ENCODE measurements at regions not wholly inside any gene's neighbourhood (a gene's known extent, or its start where the extent isn't known, plus 50 kb on each side); places are given as distances from the start of the nearest gene placed in this dataset.

DNA sequence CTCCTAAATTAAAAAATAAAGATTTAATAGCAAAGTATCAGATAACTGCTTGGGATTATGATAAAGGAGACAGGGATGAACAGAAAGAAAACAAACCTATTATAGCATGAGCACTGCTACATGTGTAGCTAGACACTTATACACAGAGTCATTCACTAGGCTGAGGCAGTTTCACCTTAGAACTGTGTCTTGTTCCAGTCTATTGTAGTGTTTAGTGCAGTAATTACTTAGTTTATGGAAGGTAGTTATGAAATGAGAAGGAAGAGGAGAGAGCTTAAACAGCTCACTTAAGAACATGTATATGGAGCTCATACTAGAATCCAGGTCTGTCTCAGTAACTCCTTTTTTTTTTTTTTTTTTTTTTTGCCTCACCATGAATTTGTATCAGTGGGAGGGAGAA is 441.4 kb downstream of the PDCD6IP start:
- no peak for DNase-seq (ENCODE audit: low read depth)

DNA sequence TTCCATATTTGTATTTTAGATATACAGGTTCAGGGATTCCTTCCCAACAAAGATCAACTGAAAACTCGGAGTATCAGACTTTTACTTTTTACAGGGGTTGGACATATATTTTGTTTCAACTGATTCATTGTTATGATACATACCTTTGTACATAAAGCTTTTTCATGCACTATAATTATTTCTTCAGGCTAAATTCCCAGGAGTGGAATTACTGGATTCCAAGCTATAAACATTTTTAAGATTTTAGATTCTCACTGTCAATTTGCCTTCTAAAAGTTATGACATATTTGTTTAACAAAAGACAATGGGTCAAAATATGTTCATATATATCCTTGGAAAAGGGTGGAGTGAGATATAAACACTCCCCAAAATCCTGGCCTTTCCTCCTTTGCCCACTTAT is 449.0 kb downstream of the PDCD6IP start:
- DNase-seq (ENCODE audit: low read depth): no peak

DNA sequence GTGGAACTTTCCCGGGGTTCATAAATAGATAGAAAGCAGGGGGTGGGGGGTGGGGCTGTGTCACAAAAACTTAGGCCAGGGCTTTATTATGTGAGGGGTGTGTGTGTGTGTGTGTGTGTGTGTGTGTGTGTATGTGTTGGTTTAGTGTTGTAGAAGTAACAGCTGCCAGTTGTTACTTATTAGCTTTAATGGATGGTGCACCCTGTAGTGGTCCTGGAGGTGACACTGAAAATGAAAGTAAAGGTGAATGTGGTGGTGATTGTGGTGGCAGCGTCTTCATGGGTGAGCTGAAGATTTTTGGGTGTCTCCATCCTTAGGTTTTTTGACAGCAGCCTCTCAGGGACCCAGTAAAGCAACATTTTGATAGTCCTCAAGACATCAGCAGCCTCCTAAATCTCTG is 449.9 kb downstream of the PDCD6IP start:
- DNase-seq (ENCODE audit: low read depth): no peak

DNA sequence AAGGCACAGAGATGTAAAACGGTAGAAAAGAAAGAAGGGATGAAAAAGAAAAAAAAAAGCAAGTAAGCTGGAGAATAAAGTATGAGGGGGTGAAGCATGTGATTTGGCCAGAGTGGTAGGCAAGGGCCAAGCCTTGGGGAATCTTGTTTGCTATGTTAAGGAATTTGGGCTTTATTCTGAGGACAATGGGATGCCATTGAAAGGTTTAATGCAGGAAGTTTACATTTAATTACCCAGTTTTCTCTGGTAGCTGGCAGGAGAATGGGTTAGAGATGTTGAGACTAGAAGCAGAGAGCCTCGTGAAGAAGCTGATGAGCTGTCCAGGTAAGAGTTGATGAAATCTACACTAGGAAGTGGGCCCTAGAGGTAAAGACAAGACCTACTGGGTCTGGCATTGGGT is 455.9 kb downstream of the PDCD6IP start:
- no peak for DNase-seq (ENCODE audit: low read depth)

GRCh38 chr3:34256021-34256420 is 457.6 kb downstream of the PDCD6IP start:
- no peak for DNase-seq (ENCODE audit: low read depth)

- no peak for DNase-seq (ENCODE audit: low read depth)
Observed at GRCh38 chr3:34256791-34257190, 458.4 kb downstream of the PDCD6IP start.

DNA sequence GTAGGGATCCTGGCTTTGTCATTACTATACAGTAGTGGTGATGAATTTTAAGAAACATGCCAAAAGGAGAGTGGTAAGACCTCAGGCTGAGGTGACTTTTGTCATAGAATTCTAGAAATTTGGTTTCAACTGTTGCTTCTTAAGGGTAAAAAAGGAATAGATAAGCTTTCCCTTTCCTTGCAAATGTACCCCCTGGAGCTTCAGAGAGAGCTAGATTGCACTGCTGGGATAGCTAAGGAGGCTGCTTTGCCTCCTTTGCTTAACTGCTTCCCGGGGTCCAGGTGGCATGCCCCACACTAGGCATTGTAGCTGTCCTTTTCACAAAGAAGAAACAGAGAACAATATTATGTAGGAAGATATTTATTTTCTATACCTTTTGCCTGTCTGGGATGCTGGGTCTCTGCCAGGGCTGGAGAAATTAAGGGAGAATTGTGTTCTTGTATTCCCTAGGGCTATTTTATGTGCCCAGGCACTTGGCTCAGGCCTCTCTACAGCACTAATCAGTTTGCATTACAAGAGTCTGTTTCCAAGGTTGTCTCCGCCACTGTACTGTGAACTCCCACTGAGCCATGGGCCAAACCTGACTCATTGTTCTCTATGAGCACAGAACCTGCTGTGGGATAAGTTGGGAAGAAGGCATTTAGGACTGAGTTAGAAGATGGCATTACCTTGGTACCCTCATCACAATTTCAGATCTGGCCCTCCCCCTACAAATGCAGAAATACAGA is 460.0 kb downstream of the PDCD6IP start:
- DNase-seq (ENCODE audit: low read depth): no peak

DNA sequence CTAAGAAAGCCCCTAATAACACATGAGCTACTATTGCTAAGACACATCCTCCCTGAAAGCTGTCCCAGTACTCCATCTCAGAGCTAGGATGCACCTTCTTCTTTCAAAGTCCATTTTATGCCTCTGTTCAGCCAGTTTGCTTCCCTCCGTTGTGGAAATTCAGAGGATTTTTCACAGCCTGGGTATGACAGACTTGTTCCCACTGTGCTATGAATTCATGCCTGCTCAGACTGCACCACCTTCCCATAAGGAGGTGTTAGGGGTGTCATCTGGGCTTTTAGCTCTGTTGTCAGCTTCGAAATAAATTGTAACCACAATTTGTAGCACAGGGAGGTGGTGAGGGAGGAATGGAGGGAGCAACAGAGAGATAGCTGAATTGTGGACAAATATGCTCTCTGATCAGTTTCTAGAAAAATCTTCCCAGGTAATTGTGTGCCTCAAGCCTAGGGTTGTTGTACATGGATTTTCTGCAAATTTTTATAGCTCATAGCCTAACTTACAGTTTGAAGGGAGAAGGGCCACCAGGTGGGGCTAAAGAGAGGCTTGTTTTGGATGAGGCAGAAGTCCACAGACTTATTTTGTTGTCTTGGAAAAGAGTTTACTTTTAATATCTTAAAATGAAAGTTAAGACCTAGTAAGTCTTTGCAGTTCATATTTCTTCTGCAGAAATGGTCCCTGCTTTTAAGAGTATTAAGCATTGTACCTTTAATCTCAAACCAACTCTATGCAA is 462.0 kb downstream of the PDCD6IP start:
- peak; percentile 4 for DNase-seq (ENCODE audit: low read depth)

DNA sequence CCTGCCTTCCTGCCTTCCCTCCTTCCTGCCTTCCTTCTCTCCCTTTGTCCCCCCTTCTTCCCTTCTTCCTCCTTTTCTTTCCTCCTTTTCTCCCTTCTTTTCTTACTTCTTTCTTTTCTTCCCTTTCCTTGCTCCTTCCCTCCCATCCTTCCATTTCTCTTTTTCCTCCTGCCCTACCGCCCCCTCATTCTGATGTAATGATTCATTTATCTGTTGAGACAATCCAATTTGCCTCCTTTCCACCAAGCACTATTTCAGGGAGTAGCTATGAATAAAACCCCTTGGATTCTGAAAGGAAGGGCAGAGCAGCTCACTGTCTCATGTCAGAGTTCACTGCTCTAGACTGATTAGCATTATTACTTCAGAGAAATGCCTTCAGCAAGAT is 462.6 kb downstream of the PDCD6IP start:
- no peak for DNase-seq (ENCODE audit: low read depth)

GRCh38 chr3:34263101-34263621 is 464.7 kb downstream of the PDCD6IP start:
- no peak for DNase-seq (ENCODE audit: low read depth)

DNA sequence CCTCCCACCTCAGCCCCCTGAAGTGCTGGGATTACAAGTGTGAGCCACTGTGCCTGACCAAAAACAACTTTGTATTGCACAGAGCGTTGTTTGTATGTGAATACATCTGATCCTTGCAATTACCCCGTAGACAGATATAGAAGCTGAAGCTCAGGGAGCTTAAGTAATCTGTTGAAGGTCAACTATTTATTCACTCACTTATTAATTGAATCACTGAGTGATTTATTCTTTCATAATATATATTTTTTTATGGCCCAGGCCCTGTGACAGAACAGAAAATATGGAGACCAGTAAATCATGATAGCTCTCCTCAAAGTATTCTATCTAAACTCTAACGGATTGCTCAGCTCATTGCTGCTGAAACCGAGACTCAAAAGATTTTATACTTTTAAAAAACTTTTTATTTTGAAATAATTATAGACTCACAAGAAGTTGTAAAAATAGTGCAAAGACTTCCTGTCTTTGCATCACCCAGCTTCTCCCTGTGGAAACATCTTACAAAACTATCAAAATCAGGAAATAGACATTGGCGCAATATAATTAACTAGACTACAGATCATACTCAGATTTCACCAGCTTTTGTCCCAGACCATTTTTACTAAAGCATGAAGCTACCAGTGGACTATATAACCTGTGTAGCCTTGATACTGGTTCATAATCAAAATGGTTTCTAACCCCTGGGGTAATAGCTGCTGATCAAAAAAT is 466.1 kb downstream of the PDCD6IP start:
- no peak for DNase-seq (ENCODE audit: low read depth)

DNA sequence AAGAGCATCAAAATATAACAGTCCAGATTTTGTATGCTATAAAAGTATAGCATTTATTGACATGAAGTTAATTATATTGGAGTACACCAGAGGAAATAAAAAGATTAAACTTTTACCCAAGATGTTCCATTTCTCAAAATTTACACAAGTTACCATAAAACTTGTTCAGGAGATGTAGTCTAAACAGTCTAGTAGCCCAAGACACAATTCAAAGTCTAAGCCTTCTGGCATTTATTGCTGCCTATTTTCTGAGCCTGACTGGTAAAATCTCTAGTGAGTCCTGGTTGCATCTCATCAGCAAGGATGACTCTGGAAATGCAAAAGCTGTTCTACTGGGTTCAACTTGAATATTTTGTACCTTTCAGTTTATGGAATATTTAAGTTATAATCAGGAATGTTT is 468.7 kb downstream of the PDCD6IP start:
- no peak for DNase-seq (ENCODE audit: low read depth)

DNA sequence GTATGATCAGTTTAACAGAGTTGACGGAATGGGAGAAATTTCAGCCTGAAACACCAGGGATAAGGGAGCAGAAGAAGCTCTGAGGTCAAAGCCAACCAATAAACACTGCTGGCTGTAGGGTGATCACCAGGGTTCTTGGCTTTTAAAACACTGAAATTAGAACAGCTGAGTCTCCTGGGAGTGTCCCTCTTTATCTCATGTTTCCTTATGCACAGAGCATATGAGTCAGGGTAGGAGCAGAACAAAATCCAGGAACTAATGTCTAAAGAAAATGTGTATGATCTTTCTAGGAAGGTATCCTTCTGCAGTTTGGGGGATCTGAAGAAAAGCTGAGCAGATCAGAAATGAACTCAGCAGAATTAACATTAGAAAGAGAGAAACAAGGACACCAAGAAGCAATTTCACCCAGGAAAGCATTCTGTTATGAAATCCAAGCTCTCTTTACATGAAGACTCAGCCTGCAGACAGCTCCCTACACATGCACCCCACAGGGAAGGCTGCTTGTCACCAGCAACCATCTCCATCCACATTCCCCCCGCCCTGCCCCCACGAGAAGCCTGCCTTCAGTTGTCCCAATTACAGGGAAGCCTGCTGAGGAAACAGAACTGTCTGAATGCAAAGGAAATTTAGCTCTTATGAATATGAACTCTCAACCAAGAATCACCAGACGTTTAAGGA is 469.7 kb downstream of the PDCD6IP start:
- DNase-seq (ENCODE audit: low read depth): no peak

DNA sequence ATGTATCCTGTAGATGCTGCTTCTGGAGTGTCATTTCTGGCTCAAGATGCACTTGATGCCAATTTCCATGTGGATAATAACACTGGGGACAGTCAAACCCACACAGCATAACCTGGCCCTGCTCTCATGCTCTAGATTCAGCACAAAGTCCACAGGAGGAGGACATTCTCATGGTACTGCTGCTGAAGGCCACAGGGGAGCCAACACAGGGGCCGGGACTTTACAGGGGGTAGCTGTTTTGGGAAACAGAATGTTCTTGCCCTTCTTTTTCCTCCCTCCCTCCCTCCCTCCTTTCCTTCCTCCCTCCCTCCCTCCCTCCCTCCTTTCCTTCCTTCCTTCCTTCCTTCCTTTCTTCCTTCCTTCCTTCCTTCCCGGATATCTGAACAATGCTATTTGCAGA is 477.4 kb downstream of the PDCD6IP start:
- no peak for DNase-seq (ENCODE audit: low read depth)

GRCh38 chr3:34276342-34276741 is 477.9 kb downstream of the PDCD6IP start:
- DNase-seq (ENCODE audit: low read depth): no peak

- DNase-seq (ENCODE audit: low read depth): no peak
Observed at GRCh38 chr3:34277110-34277509, 478.7 kb downstream of the PDCD6IP start.

- DNase-seq (ENCODE audit: low read depth): no peak
Observed at GRCh38 chr3:34279901-34280300, 481.5 kb downstream of the PDCD6IP start.

DNA sequence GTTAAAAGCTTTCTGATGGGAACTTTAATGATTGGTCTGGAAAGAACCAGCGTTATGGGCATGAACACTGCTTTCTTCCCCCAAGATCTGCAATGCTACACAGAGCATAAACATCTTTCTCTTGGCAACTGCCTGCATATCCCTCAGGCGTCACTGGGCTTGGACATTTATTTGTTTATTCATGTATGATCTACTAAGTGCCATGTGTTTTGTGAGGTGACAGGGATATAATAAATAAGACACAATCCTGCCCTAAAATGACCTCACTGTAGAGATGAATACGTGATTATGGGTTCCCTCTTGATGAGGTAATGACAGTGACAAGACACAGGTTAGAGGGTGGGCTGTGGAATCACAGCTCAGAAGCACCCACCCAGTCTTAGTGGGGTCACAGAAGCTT is 485.3 kb downstream of the PDCD6IP start:
- no peak for DNase-seq (ENCODE audit: low read depth)

GRCh38 chr3:34284959-34285826 is 486.8 kb downstream of the PDCD6IP start:
- DNase-seq (ENCODE audit: low read depth): no peak

- no peak for DNase-seq (ENCODE audit: low read depth)
Observed at GRCh38 chr3:34285827-34286188, 487.4 kb downstream of the PDCD6IP start.

DNA sequence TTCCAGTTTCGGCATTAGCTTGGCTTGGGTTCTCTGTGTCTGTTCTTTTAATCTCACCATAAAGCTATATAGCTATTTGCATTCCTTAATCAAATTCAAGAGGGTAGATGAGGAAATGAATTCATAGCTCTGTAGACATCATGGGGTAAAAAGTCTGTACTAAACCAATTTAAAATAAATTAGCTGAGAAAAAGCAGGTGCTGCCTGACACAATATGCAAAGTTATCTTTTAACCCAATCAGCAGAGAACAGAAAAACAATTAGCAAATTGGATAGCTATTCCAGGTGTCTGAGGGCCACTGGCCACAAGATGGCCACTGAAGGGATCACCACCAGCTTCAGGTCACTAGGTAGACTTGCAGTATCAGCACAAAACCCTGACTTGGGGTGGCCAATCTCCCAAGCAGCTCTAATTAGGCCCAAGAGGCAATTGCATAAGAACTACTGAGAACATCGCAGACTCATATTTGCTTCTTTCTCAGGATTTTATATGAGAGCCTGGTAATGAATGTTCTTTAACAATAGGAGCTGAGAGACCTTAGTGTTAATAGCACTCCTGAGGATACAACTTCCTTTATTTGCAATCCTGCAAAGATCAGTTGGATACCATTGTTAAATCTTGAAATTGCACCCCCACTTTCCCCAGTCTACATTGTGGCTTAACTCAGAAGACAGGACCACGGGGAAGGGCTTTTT is 494.3 kb downstream of the PDCD6IP start:
- no peak for DNase-seq (ENCODE audit: low read depth)
